Cerebellar cortex (tissue), 1 donor: ENCODE measurements at regions not wholly inside any gene's neighbourhood (a gene's known extent, or its start where the extent isn't known, plus 50 kb on each side); places are given as distances from the start of the nearest gene placed in this dataset.
A peak's percentile ranks its signal among the peaks of the same experiment; 100 is the strongest.

ENCODE experiments used
- DNase-seq: peaks from one replicate; pipeline ENCODE4 v3.0.0-alpha.2; 2015; ENCODE audit warnings: low spot score

DNA sequence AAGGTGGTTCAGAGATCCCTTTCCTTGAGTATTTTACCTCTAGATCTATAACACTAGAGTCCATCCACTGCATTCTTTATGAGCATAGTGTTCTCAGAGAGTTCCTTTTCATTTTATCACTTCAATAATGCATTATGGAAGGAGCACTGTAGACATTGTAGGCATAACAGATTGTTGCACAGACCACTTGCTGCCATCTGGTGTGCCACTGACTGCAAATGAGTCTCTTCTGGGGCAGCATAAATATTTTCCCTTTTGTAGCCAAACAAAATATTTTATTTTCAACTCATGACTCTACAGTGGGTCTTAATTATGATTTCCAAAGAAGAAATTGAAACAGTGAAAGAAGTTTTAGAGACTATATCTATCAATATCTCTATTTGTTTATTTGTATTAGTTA is 290.4 kb downstream of the OLFM3 start:
- DNase-seq: no peak

DNA sequence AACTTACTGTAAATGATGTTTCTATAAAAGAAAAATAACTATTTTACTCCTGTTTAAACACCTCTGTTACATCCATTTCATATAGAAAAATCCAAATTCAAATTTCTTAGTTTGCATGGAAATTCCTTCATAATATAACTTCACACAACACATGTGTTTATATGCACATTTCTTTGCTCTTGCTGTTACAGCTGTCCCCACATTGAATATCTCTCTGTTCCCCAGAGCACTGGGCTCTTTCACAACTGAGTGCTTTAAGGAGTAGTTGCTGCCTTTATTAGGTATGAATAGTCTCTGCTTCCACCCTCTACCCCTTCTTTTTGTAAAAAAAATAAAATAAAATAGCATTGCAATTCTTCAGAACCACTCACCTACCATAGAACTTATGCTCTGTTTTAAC is 287.0 kb downstream of the OLFM3 start:
- no peak for DNase-seq

DNA sequence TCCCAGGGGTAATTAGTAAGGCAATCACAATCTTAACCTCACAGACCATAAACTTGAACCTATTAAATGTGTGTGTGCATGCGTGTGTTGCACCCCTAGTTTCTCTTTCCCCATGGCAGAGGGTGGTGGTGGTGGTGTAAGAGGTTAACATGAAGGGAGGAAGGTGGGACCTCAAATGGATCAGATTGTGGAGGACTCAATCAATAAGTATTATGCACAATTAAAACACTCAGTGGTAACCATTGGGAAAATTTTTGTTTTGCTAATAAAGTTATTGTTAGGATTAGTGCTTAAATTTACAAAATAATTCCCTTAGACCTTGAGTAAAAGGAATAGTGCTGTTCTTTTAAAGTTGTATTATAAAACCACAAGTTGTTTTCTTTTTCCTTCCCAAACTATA is 283.0 kb downstream of the OLFM3 start:
- no peak for DNase-seq

DNA sequence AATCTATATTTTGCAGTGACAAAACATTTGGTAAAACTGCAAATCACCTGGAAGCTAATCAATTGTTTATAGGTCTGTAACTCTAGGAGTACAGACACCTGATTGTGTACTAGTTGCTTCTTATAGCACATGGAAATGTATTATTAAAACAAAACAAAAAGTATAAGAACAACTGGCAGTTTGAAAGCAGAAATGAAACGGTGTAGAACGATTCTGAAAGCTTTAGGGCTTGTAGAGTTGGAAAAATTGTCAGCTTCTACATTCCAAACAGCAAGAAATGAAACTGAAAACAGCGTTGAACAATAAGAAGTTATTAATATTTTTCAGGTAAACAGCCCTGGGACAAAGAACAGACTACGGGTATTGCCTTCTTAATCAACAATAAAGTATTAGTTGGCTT is 273.3 kb downstream of the OLFM3 start:
- DNase-seq: no peak

DNA sequence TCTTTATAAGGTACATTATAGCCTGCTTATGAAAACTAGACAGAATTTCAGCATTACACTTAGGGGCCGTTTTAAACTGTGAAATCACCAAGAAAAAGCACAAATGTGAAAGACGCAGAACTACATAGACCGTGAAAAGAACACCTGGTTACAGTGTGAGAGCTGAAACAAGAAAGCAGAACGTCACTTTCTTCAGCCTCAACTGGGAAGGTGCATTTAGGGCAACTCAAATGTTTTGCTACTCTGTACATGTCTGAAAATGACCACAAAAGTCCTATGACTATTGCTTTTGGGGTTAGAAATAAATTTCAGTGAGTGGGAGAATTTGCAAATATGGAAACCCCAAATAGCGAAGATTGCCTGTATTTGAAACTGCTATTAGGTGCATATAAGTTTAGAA is 268.7 kb downstream of the OLFM3 start:
- no peak for DNase-seq

DNA sequence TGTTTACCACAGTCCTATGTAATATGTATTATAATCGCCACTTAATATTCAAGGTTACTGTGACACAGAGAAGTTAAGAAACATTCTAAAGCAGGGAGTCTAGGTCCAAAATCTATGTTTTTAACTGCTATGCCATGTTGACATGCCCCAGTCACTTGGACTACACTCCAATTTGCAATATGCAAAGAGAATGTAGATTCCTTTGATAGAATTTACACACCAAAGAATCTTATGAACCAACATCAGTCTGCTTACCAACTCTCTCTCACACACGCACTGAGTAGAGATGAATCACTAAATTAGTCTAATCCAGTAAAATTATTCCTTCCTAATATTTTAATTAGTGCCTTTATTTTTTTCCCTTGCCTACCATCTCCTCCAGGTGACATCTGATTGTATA is 266.2 kb downstream of the OLFM3 start:
- DNase-seq: no peak

DNA sequence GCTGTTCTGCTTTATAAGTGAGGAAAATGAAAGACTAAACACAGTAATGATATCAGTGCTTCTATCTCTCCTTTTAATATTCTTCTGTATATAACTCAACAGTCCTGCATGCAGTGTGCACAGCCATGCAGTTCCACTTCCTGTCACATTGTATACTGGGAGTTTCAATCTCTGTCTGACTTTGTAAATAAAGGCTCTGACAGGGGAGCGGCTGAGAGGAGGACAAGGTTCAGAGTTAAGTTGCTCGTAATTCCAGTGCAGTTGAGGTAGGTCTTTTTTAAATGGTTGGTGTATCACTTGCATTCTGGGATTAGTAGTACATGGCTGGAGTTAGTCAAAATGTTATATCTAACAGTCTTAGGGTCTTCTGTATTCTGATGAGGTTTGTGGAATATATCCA is 264.5 kb downstream of the OLFM3 start:
- DNase-seq: no peak

DNA sequence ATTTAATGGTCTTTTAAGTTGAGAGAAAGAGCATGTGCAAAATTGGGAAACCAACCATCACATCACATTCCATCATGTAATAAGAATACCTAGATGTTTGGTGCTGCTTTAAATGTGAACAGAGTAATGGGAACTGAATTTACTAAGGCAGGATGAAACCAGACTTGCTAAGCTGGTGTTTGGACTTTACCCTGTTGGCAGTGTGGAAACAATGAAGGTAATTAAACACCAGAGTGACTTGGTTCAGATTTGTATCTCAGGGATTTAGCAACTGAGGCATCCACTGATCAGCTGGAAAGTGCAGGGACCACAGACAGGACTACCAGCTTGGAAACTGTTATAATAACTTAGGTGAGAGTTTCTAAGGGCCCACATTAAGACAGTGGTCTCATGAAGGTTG is 263.4 kb downstream of the OLFM3 start:
- DNase-seq: no peak

DNA sequence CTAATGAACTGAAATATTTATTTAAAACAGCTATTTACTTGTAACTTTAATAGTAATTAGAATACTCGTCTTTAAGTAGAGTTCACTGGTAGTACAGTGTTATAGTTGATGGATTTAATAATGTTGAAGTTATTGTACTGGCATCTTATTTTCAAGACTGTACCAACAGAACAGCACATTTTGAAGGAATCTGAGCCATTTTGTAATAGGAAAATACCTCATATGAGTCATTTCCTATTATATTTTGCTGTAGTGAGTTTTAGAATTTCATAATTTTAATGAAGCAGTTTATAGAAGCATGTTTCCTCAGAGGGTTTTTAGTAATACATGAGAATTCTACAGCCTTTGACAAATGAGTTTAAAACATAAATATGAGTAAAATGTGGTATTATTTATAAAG is 258.3 kb downstream of the OLFM3 start:
- DNase-seq: no peak

DNA sequence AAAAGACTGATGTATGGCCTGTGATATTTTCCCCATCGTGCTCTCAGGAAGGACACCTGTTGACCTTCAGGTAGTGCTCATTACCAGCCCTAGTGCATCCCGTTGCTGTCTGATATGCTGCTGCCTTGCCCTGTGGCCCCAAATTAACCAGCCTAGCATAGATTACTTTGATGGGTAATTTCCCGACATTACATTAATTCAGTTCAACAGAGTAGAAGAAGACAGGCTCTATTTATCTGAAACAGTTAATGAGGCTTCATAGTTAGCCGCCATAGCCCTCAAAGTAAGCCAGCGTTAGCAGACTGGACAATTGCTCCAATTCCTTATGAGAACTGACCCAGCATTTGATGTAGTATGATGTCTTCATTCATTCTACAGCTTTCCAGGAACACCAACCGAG is 257.6 kb downstream of the OLFM3 start:
- no peak for DNase-seq

DNA sequence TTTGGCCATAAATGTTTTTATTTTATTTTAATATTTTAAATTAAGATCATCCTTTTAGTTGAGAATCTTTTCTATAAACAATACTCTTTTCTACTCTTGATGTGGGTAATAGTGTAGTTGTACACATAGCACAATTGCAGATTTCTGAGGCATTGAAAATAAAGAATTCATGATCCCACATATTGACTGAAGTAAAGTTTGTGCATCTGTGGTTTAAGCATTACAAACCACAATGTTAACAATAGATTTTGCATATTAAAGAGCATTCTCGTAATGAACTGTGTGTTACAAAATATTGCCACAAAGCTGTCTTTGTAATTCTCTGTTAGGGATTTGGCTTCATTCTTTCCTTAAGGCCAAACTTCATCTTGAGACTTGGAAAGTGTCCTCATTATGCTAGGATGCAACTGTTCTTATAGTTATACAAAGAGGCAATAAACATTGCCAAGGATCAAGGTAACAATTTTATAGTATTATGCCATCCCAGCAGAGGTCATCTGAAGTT is 256.8 kb downstream of the OLFM3 start:
- DNase-seq: no peak

DNA sequence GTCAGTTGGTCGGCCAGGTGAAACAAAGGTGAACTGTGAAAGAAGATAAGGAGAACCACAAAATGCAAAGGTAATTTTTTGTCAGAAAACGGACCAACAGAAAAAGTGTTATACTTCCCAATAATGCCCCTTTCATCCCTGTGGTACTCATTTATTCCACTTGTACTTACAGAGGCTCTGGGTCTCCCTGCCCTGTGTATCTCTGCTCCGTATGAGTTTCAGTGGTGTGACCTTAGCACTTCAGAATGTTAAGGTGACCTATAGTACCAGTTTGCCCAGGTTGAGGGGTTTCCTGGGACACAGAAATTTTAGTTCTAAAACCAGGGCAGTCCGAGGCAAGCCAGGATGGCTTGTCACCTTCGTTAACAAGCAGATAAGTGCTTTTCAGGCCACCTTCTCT is 254.8 kb downstream of the OLFM3 start:
- no peak for DNase-seq

DNA sequence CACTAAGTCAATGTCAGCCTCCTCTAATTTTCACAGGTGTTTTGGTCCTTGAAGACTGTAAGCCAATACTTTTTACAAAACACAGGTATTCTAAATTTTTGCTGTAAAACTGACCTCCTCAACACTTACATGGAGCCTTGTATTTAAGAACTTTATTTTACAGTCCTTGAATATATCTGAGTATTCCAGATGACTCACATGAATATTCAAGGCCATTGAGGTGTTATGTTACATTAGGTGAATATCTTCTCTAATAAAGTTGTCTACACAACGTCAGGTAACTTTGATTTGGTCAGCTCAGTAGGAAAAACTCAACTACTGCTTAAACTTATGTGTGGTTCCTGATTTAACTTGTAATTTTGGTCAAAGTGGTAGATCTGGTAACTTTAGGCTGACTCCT is 254.2 kb downstream of the OLFM3 start:
- no peak for DNase-seq

DNA sequence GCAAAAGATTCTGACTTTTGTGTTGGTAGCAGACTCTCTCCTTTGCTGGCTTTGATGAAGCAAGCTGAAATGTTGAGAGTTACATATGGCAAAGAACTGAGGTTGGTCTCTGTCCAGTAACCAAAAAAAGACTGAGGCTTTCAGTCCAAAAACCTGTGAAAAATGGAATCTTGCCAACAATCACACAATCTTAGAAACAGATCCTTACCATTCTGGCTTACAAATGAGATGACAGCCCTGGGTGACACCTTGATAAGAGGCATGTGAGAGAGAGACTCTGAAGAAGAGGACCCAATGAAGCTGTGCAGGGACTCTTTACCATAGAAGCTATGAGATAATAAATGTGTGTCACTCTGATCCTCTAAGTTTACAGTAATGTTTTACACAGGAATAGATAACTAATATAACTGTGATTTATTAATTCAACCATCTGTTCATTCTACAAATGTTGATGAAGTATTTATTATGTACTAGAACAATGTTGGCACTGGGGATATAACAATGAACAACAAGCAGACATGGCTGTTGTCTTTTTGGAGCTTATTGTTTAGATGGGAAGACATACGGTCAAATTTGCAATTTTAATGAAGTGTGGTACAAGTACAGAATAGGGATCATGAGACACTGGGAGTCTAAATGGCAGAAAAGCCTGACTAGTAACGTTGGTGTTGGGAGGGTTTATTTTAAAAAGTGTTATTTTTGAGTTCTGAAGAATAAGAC is 251.0 kb downstream of the OLFM3 start:
- peak; percentile 96 for DNase-seq

DNA sequence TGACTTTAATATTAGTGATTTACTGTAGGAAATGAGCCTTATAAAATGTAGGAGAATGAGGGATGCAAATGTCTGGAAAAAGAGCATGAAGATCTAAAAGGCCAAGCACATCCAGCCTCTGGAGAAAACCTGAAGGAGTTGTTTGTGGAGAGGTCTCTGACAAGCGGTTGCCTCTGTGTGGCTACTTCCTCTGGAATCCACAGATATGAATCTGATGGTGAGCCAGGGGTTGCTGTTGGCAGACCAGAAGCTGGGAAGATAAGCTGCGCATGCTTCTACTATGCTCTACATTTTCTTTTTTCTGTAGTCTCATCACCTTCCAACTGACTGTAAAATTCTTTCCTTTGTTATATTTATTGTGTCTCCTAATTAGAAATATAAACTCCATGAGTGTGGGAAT is 248.6 kb downstream of the OLFM3 start:
- no peak for DNase-seq
